A549 (cell line): ENCODE measurements at regions not wholly inside any gene's neighbourhood (a gene's known extent, or its start where the extent isn't known, plus 50 kb on each side); places are given as distances from the start of the nearest gene placed in this dataset.
A peak's percentile ranks its signal among the peaks of the same experiment; 100 is the strongest.

Experiments
- ATAC-seq, 2 experiments: fragments of 200-7000 bp in 1 of 2; fragments of >200 bp in 1 of 2; cut with Nextera tagmentation in 1 of 2; cut with Tn5 transposase in 1 of 2; 3 replicates each; pipeline versions ENCODE4 v1.8.0 to v1.9.1; 2018 to 2020; ENCODE audit warnings: mild to moderate bottlenecking in 1 of 2, moderate library complexity in 1 of 2
- CTCF ChIA-PET: fragments of 300-600 bp; sonication (Branson Sonifier 250); formaldehyde crosslinking; extraction: SDS; loops from one replicate; lab custom pipeline; 2021; ENCODE audit warnings: antibody characterized with exemption, inconsistent platforms; lab: Yijun Ruan, JAX
- POLR2A ChIA-PET: fragments of 350-600 bp; formaldehyde crosslinking; extraction: SDS; loops from one replicate; lab custom pipeline; 2021; ENCODE audit warnings: antibody characterized with exemption, inconsistent platforms; lab: Yijun Ruan, JAX
- DNase-seq, 2 experiments: peaks; one replicate each; pipeline versions ENCODE4 v3.0.0 to v3.0.0-alpha.2; 2011 to 2016; ENCODE audit warnings: low read depth in 1 of 2, low spot score in 1 of 2
- FAIRE-seq: peaks from 2 replicates; lab custom pipeline; 2011; peaks lifted over from hg19 to GRCh38; lab: Jason Lieb, UNC
- H3K27ac ChIP-seq, 2 experiments: fragments of >200 bp; sonication (Bioruptor Twin); formaldehyde crosslinking; 3 replicates each; pipeline ENCODE4 v1.5.1; 2016 to 2017
- H3K4me1 ChIP-seq: fragments of >200 bp; sonication (Bioruptor Twin); formaldehyde crosslinking; 3 replicates; pipeline ENCODE4 v1.6.1; 2016
- H3K4me2 ChIP-seq: fragments of >200 bp; sonication (Bioruptor Twin); formaldehyde crosslinking; 3 replicates; pipeline ENCODE4 v1.6.1; 2016
- H3K4me3 ChIP-seq: fragments of >200 bp; sonication (Bioruptor Twin); formaldehyde crosslinking; 3 replicates; pipeline ENCODE4 v1.5.1; 2016
- H3K9me3 ChIP-seq: fragments of >200 bp; sonication (Bioruptor Twin); formaldehyde crosslinking; 3 replicates; pipeline ENCODE4 v1.6.1; 2016
- BHLHE40 ChIP-seq: IDR thresholded peaks from 2 replicates; pipeline ENCODE4 v1.6.1; 2012; ENCODE audit warnings: low read depth, low read length, inconsistent platforms
- CBX8 ChIP-seq: fragments of 200-600 bp; sonication (generic); IDR thresholded peaks from 2 replicates; pipeline ENCODE4 v1.6.1; 2016
- CHD2 ChIP-seq: fragments of 150-350 bp; IDR thresholded peaks from 2 replicates; pipeline ENCODE4 v1.6.1; 2014; ENCODE audit warnings: low read length; ENCODE audit not compliant: partially characterized antibody
- CHD4 ChIP-seq: fragments of 200-600 bp; sonication (generic); IDR thresholded peaks from 2 replicates; pipeline ENCODE4 v1.6.1; 2016; ENCODE audit warnings: antibody characterized with exemption, mild to moderate bottlenecking, borderline replicate concordance
- EHF ChIP-seq: fragments of 250-450 bp; sonication (Bioruptor Pico); IDR thresholded peaks from 2 replicates; pipeline ENCODE4 v1.5.0; 2020; ENCODE audit warnings: mild to moderate bottlenecking
- EP300 ChIP-seq, 2 experiments: fragments of >200 bp; sonication (Bioruptor Twin); formaldehyde crosslinking; IDR thresholded peaks; 2 replicates in 1 of 2; 3 replicates in 1 of 2; pipeline ENCODE4 v1.6.1; 2016 to 2017
- FOSB ChIP-seq: fragments of 250-450 bp; sonication (Bioruptor Pico); IDR thresholded peaks from 2 replicates; pipeline ENCODE4 v1.5.0; 2020; ENCODE audit warnings: mild to moderate bottlenecking, moderate library complexity
- FOSL2 ChIP-seq, 2 experiments: fragments of 450-650 bp in 1 of 2; fragments of >200 bp in 1 of 2; sonication (Bioruptor Twin) in 1 of 2; formaldehyde crosslinking; IDR thresholded peaks; 2 replicates each; pipeline versions ENCODE4 v1.5.0 to v1.6.1; 2016 to 2020; ENCODE audit warnings: mild to moderate bottlenecking in 1 of 2, moderate library complexity in 1 of 2
- HDAC2 ChIP-seq: fragments of 200-600 bp; sonication (generic); IDR thresholded peaks from 2 replicates; pipeline ENCODE4 v1.6.1; 2016
- HEYL ChIP-seq: fragments of 250-450 bp; sonication (Bioruptor Pico); IDR thresholded peaks from 2 replicates; pipeline ENCODE4 v1.8.0; 2021; ENCODE audit warnings: mild to moderate bottlenecking, moderate library complexity
- JUN ChIP-seq, 2 experiments: fragments of >200 bp; sonication (Bioruptor Twin); formaldehyde crosslinking; IDR thresholded peaks; 2 replicates in 1 of 2; 3 replicates in 1 of 2; pipeline ENCODE4 v1.6.1; 2016 to 2017
- KDM5A ChIP-seq: fragments of 200-600 bp; sonication (generic); IDR thresholded peaks from 2 replicates; pipeline ENCODE4 v1.6.1; 2016; ENCODE audit warnings: antibody characterized with exemption, mild to moderate bottlenecking
- MAFK ChIP-seq: fragments of 450-650 bp; IDR thresholded peaks from 2 replicates; pipeline ENCODE4 v1.6.1; 2014; ENCODE audit not compliant: partially characterized antibody
- NFE2L2 ChIP-seq: fragments of 150-350 bp; conservative IDR thresholded peaks from 2 replicates; pipeline ENCODE4 v1.6.1; 2014; ENCODE audit warnings: low read length
- NR3C1 ChIP-seq: fragments of >200 bp; sonication (Bioruptor Twin); formaldehyde crosslinking; IDR thresholded peaks from 3 replicates; pipeline ENCODE4 v1.6.1; 2017
- POLR2AphosphoS2 ChIP-seq: conservative IDR thresholded peaks from 2 replicates; pipeline ENCODE4 v1.6.1; 2012; ENCODE audit warnings: low read length, improper control_type of control experiment, inconsistent platforms
- RAD21 ChIP-seq, 2 experiments: fragments of >200 bp in 1 of 2; sonication (Bioruptor Twin) in 1 of 2; formaldehyde crosslinking in 1 of 2; IDR thresholded peaks in 1 of 2; conservative IDR thresholded peaks in 1 of 2; 2 replicates in 1 of 2; 3 replicates in 1 of 2; pipeline ENCODE4 v1.6.1; 2012 to 2018; ENCODE audit warnings: inconsistent platforms in 1 of 2
- RARB ChIP-seq: fragments of 250-450 bp; sonication (Bioruptor Pico); IDR thresholded peaks from 2 replicates; pipeline ENCODE4 v1.8.0; 2021; ENCODE audit warnings: mild to moderate bottlenecking, moderate library complexity
- RFX5 ChIP-seq: fragments of 450-650 bp; IDR thresholded peaks from 2 replicates; pipeline ENCODE4 v1.7.1; 2014; ENCODE audit warnings: antibody characterized with exemption, mild to moderate bottlenecking, moderate library complexity
- SMC3 ChIP-seq: fragments of >200 bp; sonication (Bioruptor Twin); formaldehyde crosslinking; IDR thresholded peaks from 3 replicates; pipeline ENCODE4 v1.6.1; 2018; ENCODE audit warnings: inconsistent platforms
- ZNF302 ChIP-seq: fragments of 250-450 bp; sonication (Bioruptor Pico); IDR thresholded peaks from 2 replicates; pipeline ENCODE4 v1.9.0; 2021; ENCODE audit warnings: inconsistent platforms, mild to moderate bottlenecking, moderate library complexity
- WGBS: methylation state at CpG from one replicate; pipeline ENCODE4 v1.1.6; 2017; ENCODE audit errors: missing lambda C conversion rate; 5-methylcytosine and 5-hydroxymethylcytosine counted together
- TF ChIP-seq, protein P1 (sequence below): IDR thresholded peaks from 2 replicates; pipeline ENCODE4 v1.6.1; 2012
- TF ChIP-seq, protein P2 (sequence below): IDR thresholded peaks from 2 replicates; pipeline ENCODE4 v1.6.1; 2012
- TF ChIP-seq, protein P3 (sequence below): fragments of 250-450 bp; sonication (Bioruptor Pico); IDR thresholded peaks from 2 replicates; pipeline ENCODE4 v1.5.0; 2020; ENCODE audit warnings: low read depth, mild to moderate bottlenecking, moderate library complexity
- TF ChIP-seq, protein P4 (sequence below): fragments of 250-450 bp; sonication (Bioruptor Pico); IDR thresholded peaks from 2 replicates; pipeline ENCODE4 v1.5.0; 2021; ENCODE audit warnings: mild to moderate bottlenecking, moderate library complexity, borderline replicate concordance
- TF ChIP-seq, protein P5 (sequence below): fragments of >200 bp; sonication (Bioruptor Twin); formaldehyde crosslinking; IDR thresholded peaks from 3 replicates; pipeline ENCODE4 v1.6.1; 2016
- TF ChIP-seq, protein P6 (sequence below): fragments of >200 bp; sonication (Bioruptor Twin); formaldehyde crosslinking; IDR thresholded peaks from 2 replicates; pipeline ENCODE4 v1.6.1; 2016

DNA sequence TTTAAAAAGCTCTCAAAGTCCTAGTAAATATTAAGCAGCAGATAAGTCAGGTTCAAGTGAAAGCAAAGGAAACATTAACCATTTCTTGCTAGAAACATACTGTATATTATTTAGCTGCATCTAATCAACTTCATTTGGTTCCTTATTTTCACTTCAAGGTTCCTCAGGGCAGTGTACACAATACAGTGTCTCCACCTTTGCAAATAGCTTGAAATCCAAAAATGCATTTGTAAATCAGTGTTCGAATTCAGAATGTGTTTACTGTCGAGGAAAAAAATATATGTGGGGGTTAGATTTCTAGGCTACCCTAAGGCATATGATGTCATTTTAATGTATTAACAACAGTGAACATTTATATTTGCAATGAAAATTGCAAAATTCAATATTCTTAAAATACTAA is 436.0 kb downstream of the CETN3 start:
- Histone ChIP-seq H3K4me1 (no peaks in the 10 kb centered on the region), H3K4me3 (no peak overlapping the region), H3K9me3 (no peaks in the 10 kb centered on the region), H3K4me2 (no peak overlapping the region), H3K27ac (no peak overlapping the region)
- ChIA-PET POLR2A (no interaction called here), CTCF (interaction anchor here (1.1 kb wide), 1 partner anchor 9 kb away, joined by 3 read pairs; no protein-coding TSS in a partner anchor)
- no peak for DNase-seq
- no peak for TF ChIP-seq CBX8
- TF ChIP-seq FOSB (CRISPR knock-in tag): no peak
- no peak for TF ChIP-seq NFE2L2
- no peak for TF ChIP-seq HDAC2
- TF ChIP-seq RAD21 (conservative IDR thresholded peaks at IDR 0.05 in 1 of 2, IDR thresholded peaks at IDR 0.05 in 1 of 2): no peak
- TF ChIP-seq, protein P1, sequence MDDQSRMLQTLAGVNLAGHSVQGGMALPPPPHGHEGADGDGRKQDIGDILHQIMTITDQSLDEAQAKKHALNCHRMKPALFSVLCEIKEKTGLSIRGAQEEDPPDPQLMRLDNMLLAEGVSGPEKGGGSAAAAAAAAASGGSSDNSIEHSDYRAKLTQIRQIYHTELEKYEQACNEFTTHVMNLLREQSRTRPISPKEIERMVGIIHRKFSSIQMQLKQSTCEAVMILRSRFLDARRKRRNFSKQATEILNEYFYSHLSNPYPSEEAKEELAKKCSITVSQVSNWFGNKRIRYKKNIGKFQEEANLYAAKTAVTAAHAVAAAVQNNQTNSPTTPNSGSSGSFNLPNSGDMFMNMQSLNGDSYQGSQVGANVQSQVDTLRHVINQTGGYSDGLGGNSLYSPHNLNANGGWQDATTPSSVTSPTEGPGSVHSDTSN: no peak
- TF ChIP-seq, protein P2, sequence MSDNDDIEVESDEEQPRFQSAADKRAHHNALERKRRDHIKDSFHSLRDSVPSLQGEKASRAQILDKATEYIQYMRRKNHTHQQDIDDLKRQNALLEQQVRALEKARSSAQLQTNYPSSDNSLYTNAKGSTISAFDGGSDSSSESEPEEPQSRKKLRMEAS: no peak
- TF ChIP-seq, protein P3, sequence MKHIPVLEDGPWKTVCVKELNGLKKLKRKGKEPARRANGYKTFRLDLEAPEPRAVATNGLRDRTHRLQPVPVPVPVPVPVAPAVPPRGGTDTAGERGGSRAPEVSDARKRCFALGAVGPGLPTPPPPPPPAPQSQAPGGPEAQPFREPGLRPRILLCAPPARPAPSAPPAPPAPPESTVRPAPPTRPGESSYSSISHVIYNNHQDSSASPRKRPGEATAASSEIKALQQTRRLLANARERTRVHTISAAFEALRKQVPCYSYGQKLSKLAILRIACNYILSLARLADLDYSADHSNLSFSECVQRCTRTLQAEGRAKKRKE: no peak
- TF ChIP-seq, protein P4, sequence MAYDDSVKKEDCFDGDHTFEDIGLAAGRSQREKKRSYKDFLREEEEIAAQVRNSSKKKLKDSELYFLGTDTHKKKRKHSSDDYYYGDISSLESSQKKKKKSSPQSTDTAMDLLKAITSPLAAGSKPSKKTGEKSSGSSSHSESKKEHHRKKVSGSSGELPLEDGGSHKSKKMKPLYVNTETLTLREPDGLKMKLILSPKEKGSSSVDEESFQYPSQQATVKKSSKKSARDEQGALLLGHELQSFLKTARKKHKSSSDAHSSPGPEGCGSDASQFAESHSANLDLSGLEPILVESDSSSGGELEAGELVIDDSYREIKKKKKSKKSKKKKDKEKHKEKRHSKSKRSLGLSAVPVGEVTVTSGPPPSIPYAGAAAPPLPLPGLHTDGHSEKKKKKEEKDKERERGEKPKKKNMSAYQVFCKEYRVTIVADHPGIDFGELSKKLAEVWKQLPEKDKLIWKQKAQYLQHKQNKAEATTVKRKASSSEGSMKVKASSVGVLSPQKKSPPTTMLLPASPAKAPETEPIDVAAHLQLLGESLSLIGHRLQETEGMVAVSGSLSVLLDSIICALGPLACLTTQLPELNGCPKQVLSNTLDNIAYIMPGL (CRISPR knock-in tag): no peak
- no peak for TF ChIP-seq BHLHE40
- TF ChIP-seq MAFK: no peak
- no peak for TF ChIP-seq RFX5
- no peak for TF ChIP-seq JUN (IDR thresholded peaks at IDR 0.05)
- no peak for TF ChIP-seq NR3C1
- TF ChIP-seq RARB (CRISPR knock-in tag): no peak
- no peak for TF ChIP-seq FOSL2 (IDR thresholded peaks at IDR 0.05)
- no peak for TF ChIP-seq FOSL2 (CRISPR knock-in tag; IDR thresholded peaks at IDR 0.05)
- no peak for TF ChIP-seq EHF (CRISPR knock-in tag)
- no peak for FAIRE-seq
- 2% methylated on average over 2 of the region's 2 CpGs for WGBS
- ATAC-seq: no peak

DNA sequence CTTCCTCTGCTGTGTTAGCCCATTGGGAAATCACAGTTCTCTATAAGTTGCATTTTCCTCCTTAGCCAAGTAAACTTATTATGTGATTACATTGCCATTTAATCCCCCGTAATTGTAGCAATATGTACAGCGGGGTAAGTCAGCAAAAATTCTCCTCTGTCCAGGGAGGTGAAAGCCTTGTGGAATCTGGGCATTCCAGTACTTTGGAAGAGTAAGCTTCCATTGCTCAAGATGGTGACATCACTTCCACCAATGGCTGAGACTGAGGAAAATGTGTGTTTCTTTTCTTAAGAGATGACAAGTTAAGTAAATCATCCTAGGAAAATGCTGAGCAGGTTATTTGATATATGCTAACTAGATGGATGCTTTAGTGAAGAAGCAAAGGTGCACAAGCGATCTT is 436.7 kb downstream of the CETN3 start:
- H3K4me1 ChIP-seq: no peaks in the 10 kb centered on the region
- no peak overlapping the region for H3K4me2 ChIP-seq
- 0% methylated on average over 3 of the region's 3 CpGs for WGBS
- DNase-seq: no peak
- TF ChIP-seq RFX5: no peak
- peak; percentile 4 for TF ChIP-seq MAFK
- no peak for TF ChIP-seq EHF (CRISPR knock-in tag)
- TF ChIP-seq, protein P5, sequence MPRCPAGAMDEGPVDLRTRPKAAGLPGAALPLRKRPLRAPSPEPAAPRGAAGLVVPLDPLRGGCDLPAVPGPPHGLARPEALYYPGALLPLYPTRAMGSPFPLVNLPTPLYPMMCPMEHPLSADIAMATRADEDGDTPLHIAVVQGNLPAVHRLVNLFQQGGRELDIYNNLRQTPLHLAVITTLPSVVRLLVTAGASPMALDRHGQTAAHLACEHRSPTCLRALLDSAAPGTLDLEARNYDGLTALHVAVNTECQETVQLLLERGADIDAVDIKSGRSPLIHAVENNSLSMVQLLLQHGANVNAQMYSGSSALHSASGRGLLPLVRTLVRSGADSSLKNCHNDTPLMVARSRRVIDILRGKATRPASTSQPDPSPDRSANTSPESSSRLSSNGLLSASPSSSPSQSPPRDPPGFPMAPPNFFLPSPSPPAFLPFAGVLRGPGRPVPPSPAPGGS: no peak
- TF ChIP-seq KDM5A: no peak
- ChIA-PET CTCF (interaction anchor here (1.1 kb wide), 1 partner anchor 9 kb away, joined by 3 read pairs; no protein-coding TSS in a partner anchor), POLR2A (no interaction called here)
- ATAC-seq: no peak
- H3K9me3 ChIP-seq: no peaks in the 10 kb centered on the region
- no peak overlapping the region for H3K4me3 ChIP-seq
- FAIRE-seq: no peak
- H3K27ac ChIP-seq: no peak overlapping the region

DNA sequence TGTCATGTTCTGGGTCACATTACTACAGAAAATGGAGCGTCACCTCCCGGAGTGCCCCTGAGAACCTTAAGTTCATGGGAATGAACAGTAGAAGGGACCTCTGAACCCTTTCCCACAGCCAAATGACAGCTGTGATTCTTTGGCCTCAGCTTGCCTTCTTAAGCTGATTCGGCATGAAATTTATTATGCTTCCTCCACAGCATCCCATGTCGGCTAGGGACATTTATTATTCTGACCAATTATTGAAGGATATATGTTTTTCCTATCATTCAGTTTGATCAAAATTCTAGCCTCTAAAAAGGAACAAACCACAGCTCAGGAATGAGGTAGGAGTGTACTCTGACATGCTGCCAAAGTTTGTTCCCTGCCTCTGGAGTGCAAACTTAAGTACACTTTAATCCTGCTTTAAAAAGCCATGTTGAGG is 440.6 kb downstream of the CETN3 start:
- CTCF ChIA-PET: no interaction called here
- WGBS: 41% methylated on average over 4 of the region's 4 CpGs
- ATAC-seq: no peak
- no peak for FAIRE-seq
- TF ChIP-seq CHD2: no peak
- no peak for TF ChIP-seq CHD4
- no peak for TF ChIP-seq POLR2AphosphoS2
- no peak for TF ChIP-seq RARB (CRISPR knock-in tag)
- TF ChIP-seq, protein P2: no peak
- no peak for TF ChIP-seq ZNF302 (CRISPR knock-in tag)
- TF ChIP-seq RAD21 (conservative IDR thresholded peaks at IDR 0.05 in 1 of 2, IDR thresholded peaks at IDR 0.05 in 1 of 2): no peak
- no peak for TF ChIP-seq MAFK
- no peak for TF ChIP-seq EP300 (IDR thresholded peaks at IDR 0.05)
- TF ChIP-seq BHLHE40: no peak
- TF ChIP-seq, protein P6, sequence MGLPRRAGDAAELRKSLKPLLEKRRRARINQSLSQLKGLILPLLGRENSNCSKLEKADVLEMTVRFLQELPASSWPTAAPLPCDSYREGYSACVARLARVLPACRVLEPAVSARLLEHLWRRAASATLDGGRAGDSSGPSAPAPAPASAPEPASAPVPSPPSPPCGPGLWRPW: no peak
- TF ChIP-seq EHF (CRISPR knock-in tag): no peak
- no peak for TF ChIP-seq SMC3
- TF ChIP-seq HEYL: no peak
- H3K4me2 ChIP-seq: no peak overlapping the region
- no peaks in the 10 kb centered on the region for H3K9me3 ChIP-seq
- no peak for DNase-seq
- H3K4me3 ChIP-seq: no peak overlapping the region
- POLR2A ChIA-PET: no interaction called here
- H3K4me1 ChIP-seq: no peaks in the 10 kb centered on the region
- H3K27ac ChIP-seq: no peak overlapping the region
